ENCODE measurements at regions not wholly inside any gene's neighbourhood (a gene's known extent, or its start where the extent isn't known, plus 50 kb on each side); places are given as distances from the start of the nearest gene placed in this dataset.

DNA sequence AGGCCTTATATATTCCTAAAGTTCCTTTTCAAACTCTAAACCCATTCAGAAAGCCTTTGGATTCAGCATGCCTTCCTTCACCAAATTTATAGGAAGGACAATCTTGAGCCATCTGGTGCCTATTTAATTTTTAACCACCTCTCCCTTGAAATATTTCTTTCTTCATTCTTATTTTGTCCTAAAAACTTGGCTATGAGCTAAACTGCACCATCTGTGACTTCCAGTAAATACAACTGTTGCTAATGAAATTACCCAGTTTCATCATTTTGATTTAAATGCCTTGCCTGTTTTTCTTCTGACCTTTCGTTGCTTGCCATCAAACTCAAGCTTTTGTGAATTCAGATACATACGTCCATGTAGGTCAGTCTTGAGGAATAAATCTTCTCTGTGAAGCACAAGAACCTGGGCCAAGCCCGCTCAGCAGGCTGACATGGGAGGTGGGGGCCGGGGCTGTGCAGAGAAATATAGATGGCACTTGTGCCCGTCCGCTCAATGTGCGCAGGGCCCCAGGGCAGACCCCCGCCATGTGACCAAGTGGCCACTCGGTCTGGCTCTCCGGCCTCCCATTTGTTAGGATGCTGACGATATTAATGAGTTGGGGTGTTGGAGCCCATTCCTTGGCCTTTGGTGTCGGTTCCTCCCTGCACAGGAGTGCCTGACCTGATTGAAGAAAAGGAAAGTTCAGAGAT, 335.9 kb downstream of the VPS13C start:
- Histone ChIP-seq H3K79me2 (no peaks in the 10 kb centered on the region), H3K9me3 (ENCODE audit: low read depth) (no peaks in the 10 kb centered on the region), H4K20me1 (ENCODE audit: insufficient read depth, poor library complexity, severe bottlenecking) (no peaks in the 10 kb centered on the region), H3K27me3 (no peaks in the 10 kb centered on the region), H3K4me3 (no peak overlapping the region), H3K4me1 (ENCODE audit: insufficient read depth) (no peaks in the 10 kb centered on the region), H3K27ac (no peak overlapping the region), H2AFZ (no peak overlapping the region), H3K4me2 (no peak overlapping the region), H3K9me2 (replicated peaks; ENCODE audit: insufficient read depth) (no peaks in the 10 kb centered on the region), H3K36me3 (replicated peaks; ENCODE audit: insufficient read depth, low read depth) (no peaks in the 10 kb centered on the region)
- DNase-seq (ENCODE audit: low spot score) = no peak
- 92% methylated on average over 12 of the region's 12 CpGs for WGBS (ENCODE audit: low lambda C conversion rate, missing lambda C conversion rate)
- no peak for TF ChIP-seq EZH2 (IDR thresholded peaks at IDR 0.05; ENCODE audit: borderline replicate concordance)
- TF ChIP-seq, protein P1, sequence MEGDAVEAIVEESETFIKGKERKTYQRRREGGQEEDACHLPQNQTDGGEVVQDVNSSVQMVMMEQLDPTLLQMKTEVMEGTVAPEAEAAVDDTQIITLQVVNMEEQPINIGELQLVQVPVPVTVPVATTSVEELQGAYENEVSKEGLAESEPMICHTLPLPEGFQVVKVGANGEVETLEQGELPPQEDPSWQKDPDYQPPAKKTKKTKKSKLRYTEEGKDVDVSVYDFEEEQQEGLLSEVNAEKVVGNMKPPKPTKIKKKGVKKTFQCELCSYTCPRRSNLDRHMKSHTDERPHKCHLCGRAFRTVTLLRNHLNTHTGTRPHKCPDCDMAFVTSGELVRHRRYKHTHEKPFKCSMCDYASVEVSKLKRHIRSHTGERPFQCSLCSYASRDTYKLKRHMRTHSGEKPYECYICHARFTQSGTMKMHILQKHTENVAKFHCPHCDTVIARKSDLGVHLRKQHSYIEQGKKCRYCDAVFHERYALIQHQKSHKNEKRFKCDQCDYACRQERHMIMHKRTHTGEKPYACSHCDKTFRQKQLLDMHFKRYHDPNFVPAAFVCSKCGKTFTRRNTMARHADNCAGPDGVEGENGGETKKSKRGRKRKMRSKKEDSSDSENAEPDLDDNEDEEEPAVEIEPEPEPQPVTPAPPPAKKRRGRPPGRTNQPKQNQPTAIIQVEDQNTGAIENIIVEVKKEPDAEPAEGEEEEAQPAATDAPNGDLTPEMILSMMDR (IDR thresholded peaks at IDR 0.05; ENCODE audit: poor library complexity) = no peak
- TF ChIP-seq EZH2phosphoT487 (IDR thresholded peaks at IDR 0.05; ENCODE audit: low read depth, severe bottlenecking, unreplicated experiment) = no peak

- Histone ChIP-seq H3K27me3 (no peaks in the 10 kb centered on the region), H3K36me3 (replicated peaks; ENCODE audit: insufficient read depth, low read depth) (no peaks in the 10 kb centered on the region), H3K9me2 (replicated peaks; ENCODE audit: insufficient read depth) (no peaks in the 10 kb centered on the region), H3K79me2 (no peaks in the 10 kb centered on the region), H3K4me1 (ENCODE audit: insufficient read depth) (no peaks in the 10 kb centered on the region), H3K9me3 (ENCODE audit: low read depth) (no peaks in the 10 kb centered on the region), H3K4me2 (no peak overlapping the region), H2AFZ (no peak overlapping the region), H4K20me1 (ENCODE audit: insufficient read depth, poor library complexity, severe bottlenecking) (no peaks in the 10 kb centered on the region), H3K4me3 (no peak overlapping the region), H3K27ac (no peak overlapping the region)
- no peak for DNase-seq (ENCODE audit: low spot score)
- TF ChIP-seq EZH2phosphoT487 (IDR thresholded peaks at IDR 0.05; ENCODE audit: low read depth, severe bottlenecking, unreplicated experiment) (no peak), EZH2 (IDR thresholded peaks at IDR 0.05; ENCODE audit: borderline replicate concordance) (no peak)
- TF ChIP-seq, protein P1 (IDR thresholded peaks at IDR 0.05; ENCODE audit: poor library complexity) = no peak
- 94% methylated on average over 4 of the region's 4 CpGs for WGBS (ENCODE audit: low lambda C conversion rate, missing lambda C conversion rate)
Measured at GRCh38 chr15:61721418-61721817, 338.8 kb downstream of the VPS13C start.

GRCh38 chr15:61720197-61720704, 340.0 kb downstream of the VPS13C start:
- H2AFZ ChIP-seq = no peak overlapping the region
- H3K4me3 ChIP-seq = no peak overlapping the region
- H3K4me1 ChIP-seq (ENCODE audit: insufficient read depth) = no peaks in the 10 kb centered on the region
- no peaks in the 10 kb centered on the region for H3K27me3 ChIP-seq
- no peaks in the 10 kb centered on the region for H4K20me1 ChIP-seq (ENCODE audit: insufficient read depth, poor library complexity, severe bottlenecking)
- no peak for DNase-seq (ENCODE audit: low spot score)
- H3K36me3 ChIP-seq (replicated peaks; ENCODE audit: insufficient read depth, low read depth) = no peaks in the 10 kb centered on the region
- no peak for TF ChIP-seq EZH2 (IDR thresholded peaks at IDR 0.05; ENCODE audit: borderline replicate concordance)
- TF ChIP-seq, protein P1 (IDR thresholded peaks at IDR 0.05; ENCODE audit: poor library complexity) = no peak
- no peak for TF ChIP-seq EZH2phosphoT487 (IDR thresholded peaks at IDR 0.05; ENCODE audit: low read depth, severe bottlenecking, unreplicated experiment)
- no peaks in the 10 kb centered on the region for H3K9me2 ChIP-seq (replicated peaks; ENCODE audit: insufficient read depth)
- H3K27ac ChIP-seq = no peak overlapping the region
- no peak overlapping the region for H3K4me2 ChIP-seq
- H3K79me2 ChIP-seq = no peaks in the 10 kb centered on the region
- WGBS (ENCODE audit: low lambda C conversion rate, missing lambda C conversion rate) = 97% methylated on average over 5 of the region's 5 CpGs
- no peaks in the 10 kb centered on the region for H3K9me3 ChIP-seq (ENCODE audit: low read depth)
